ENCODE measurements at regions not wholly inside any gene's neighbourhood (a gene's known extent, or its start where the extent isn't known, plus 50 kb on each side); places are given as distances from the start of the nearest gene placed in this dataset.

DNA sequence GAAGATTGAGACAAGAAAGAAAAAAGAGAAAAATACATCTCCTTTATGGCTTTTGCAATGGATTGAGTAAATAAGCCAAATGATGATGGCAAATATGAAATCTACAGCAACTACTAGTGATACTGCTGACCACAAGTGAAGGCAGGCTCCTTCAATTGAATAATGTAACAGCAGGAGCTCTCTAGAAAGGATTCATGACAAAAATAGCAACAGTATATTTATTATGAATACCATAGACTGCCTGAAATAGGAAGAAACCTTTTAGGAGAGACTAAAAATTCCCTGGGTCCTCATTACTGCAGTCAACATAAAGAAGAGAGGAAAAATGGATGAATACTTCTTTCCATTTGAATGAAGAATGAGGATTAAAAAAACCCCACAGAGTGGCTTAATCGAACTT lies 306.8 kb upstream of the ANXA10 start:
- TF ChIP-seq, protein P1, sequence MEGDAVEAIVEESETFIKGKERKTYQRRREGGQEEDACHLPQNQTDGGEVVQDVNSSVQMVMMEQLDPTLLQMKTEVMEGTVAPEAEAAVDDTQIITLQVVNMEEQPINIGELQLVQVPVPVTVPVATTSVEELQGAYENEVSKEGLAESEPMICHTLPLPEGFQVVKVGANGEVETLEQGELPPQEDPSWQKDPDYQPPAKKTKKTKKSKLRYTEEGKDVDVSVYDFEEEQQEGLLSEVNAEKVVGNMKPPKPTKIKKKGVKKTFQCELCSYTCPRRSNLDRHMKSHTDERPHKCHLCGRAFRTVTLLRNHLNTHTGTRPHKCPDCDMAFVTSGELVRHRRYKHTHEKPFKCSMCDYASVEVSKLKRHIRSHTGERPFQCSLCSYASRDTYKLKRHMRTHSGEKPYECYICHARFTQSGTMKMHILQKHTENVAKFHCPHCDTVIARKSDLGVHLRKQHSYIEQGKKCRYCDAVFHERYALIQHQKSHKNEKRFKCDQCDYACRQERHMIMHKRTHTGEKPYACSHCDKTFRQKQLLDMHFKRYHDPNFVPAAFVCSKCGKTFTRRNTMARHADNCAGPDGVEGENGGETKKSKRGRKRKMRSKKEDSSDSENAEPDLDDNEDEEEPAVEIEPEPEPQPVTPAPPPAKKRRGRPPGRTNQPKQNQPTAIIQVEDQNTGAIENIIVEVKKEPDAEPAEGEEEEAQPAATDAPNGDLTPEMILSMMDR (conservative IDR thresholded peaks at IDR 0.05; ENCODE audit: low read length) = no peak
- H3K4me3 ChIP-seq (ENCODE audit: low read length) = no peak overlapping the region
- DNase-seq (ENCODE audit: low read depth) = no peak

DNA sequence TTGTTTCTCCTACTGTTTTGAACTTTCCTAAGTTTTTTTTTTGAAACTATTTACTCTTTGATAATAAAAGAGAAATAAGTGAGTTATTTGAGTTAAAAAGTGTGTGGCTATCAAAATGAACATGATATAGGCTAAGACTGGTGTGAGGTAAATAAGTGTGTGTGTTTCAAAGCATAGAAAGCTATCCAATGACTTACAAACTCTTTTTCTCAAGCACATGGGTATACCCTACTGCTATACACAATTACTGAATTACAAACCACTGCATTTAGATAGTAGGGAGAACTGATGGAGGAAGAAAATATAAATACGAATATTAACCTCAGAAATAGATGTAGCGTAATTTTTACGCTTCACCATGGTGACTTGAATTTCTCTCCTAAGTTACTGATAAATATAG lies 305.8 kb upstream of the ANXA10 start:
- no peak for DNase-seq (ENCODE audit: low read depth)
- TF ChIP-seq, protein P1 (conservative IDR thresholded peaks at IDR 0.05; ENCODE audit: low read length) = no peak

DNA sequence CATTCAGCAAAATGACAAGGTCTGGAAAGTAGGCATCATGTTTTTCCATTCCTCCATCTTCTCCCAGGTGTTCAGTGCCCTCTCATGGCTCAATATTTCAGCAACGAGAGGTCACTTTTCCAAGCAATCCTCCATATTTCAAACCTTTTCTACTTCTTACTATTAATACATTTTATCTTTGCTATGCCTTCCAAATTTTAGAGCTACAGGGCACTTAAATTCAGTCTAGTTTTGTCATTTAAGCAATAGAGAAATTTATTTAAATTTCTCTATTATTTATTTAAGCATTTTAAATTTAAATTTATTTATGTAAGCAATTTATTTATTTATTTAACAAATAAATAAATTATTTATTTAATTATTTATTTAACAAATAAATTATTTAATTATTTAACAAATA lies 305.1 kb upstream of the ANXA10 start:
- DNase-seq (ENCODE audit: low read depth) = no peak
- no peak overlapping the region for H3K4me3 ChIP-seq (ENCODE audit: low read length)
- TF ChIP-seq, protein P1 (conservative IDR thresholded peaks at IDR 0.05; ENCODE audit: low read length) = no peak

More for the DNA sequence above, 305.8 kb upstream of the ANXA10 start:
- H3K4me3 ChIP-seq (ENCODE audit: low read length) = no peak overlapping the region

DNA sequence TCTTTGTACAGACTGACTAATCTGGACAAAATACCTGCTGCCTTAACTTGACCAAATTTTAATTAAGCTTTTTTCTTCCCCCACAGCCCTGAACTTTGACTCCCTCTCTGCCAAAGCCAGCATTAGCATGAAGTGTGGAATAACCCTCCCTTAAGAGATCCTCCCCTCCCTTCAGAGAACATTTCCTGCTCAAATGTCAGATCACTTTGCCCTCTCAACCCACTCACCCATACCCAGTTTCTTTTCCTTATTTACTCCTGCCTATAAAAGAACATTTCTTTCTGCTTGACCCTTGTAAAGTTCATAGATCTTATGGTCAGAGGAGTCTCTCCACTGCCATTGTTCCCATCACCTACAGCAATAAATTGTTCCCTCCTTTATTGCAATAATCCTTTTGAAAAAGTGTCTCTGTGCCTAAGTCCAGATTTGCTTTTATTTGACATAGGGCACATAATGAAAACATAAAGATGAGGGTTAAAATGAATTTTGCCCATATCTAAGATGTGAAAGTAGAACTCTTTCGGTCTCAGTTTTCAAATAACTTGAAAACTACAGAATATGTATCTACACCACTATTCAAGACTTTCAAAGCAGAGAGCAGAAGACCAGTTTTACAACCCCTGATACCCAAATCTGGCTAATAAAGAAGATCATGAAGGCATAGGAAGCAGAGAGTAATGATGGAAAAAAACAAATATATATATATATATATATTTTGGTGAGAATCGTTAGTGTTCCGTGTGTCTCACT lies 289.7 kb upstream of the ANXA10 start:
- H3K4me3 ChIP-seq (ENCODE audit: low read length) = no peak overlapping the region
- TF ChIP-seq, protein P1 (conservative IDR thresholded peaks at IDR 0.05; ENCODE audit: low read length) = no peak
- no peak for DNase-seq (ENCODE audit: low read depth)

DNA sequence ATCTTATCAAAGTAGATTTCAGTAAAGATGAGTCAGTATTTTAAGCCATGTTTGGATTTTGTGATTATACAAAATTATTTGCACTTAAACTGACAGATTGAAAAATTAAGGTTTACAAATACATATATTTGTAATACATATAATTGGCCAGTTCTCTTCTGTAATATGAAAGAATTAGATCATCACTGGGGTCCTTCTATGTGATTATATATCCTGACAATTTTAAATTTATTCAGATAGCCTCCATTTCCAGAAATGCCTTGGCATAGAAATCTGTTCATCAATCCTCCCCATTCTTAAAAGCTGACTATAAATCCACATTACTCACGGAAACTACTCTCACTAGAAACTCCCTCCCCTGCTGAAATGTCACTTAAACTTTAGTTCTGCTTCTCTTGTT lies 280.4 kb upstream of the ANXA10 start:
- TF ChIP-seq, protein P1 (conservative IDR thresholded peaks at IDR 0.05; ENCODE audit: low read length) = no peak
- H3K4me3 ChIP-seq (ENCODE audit: low read length) = no peak overlapping the region
- DNase-seq (ENCODE audit: low read depth) = no peak

DNA sequence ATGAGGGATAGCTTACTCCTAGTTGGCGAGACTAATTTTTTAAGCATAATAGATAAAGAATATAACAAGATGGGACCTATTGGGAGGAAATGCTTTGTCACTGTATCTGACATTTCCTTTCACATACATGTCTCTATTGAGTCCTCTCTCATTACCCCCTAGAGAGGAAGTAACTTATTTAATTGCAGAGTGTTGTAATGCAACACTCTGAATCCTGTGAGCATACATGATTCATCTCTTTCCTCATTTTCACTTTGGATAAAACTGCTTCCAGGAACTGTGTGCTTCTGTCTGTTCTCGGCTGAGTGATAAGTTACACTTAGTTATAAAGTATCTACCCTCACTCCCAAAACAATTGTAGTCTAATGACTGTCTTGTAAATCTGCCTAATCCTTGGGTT lies 266.1 kb upstream of the ANXA10 start:
- TF ChIP-seq, protein P1 (conservative IDR thresholded peaks at IDR 0.05; ENCODE audit: low read length) = no peak
- H3K4me3 ChIP-seq (ENCODE audit: low read length) = no peak overlapping the region
- DNase-seq (ENCODE audit: low read depth) = no peak

DNA sequence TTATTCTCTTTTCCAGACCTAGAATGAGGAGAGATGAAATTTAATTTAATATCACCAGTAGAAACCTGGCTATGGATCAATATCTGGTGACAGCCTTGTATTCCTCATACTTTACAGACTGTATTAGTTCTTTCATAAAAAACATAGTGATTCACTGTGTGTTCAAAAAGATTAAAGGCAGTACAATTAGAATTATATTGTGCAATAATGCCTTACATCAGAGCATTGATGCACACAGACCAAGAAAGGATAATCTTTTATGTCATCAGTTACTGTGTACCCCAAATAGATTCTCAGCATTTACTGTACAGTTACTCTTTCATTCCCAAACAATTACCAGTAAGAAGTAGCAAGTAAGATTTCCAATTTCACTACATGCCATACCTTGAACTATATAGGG lies 260.5 kb upstream of the ANXA10 start:
- H3K4me3 ChIP-seq (ENCODE audit: low read length) = no peak overlapping the region
- no peak for DNase-seq (ENCODE audit: low read depth)
- TF ChIP-seq, protein P1 (conservative IDR thresholded peaks at IDR 0.05; ENCODE audit: low read length) = no peak
